Stimulated activated CD4-positive, alpha-beta T cell treated with anti-CD3 and anti-CD28 coated beads, Interleukin-12 subunit alpha, Interleukin-12 subunit beta, amount 100 ng/mL, for 48 hours (primary cell): ENCODE measurements at regions not wholly inside any gene's neighbourhood (a gene's known extent, or its start where the extent isn't known, plus 50 kb on each side); places are given as distances from the start of the nearest gene placed in this dataset.
"Not testable (repeated sequence)": the region's sequence is repeated elsewhere in the genome, so short reads cannot be mapped to it uniquely, and the experiment has no call there.

Source experiments
- DNase-seq, 3 donors: peaks; one replicate each; pipeline ENCODE4 v3.0.0-alpha.2; 2020; ENCODE audit warnings: low read depth in 2 of 3, low spot score in 1 of 3

DNA sequence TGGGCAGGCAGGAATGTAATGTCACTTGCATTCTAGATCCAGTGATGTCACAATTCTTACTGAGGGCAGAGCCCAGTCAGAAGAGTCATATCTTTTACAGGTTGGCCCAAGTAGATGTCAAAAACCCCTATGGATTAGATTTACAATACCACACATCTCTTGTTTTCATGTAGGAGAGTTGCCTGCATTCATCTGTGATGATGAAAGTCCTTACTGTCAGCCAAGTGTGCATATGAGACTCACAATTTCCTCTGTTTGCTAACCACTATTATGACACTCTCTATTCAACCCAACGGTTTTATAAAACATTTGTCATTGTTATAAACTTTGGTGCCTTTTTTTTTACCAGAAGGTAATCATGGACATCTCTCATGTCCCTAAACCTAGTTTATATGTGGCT, 898.8 kb upstream of the AMELY start:
- no peak for DNase-seq

DNA sequence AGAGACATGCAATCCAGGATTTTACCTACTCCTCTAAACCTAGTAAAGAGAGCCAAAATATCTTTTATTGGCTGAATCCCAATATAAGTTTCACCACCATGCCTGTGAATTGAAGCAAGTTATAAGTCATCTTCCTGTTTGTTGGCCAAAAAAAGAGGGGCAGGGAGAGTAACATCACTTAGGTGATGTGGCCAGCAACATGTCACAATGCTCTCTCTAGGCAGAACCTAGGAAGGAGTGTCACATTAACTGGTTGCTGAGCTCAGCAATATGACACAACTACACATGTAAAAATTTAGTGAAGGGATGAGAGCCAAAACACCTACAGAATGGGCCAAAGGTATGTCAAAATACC, 895.9 kb upstream of the AMELY start:
- no peak for DNase-seq

DNA sequence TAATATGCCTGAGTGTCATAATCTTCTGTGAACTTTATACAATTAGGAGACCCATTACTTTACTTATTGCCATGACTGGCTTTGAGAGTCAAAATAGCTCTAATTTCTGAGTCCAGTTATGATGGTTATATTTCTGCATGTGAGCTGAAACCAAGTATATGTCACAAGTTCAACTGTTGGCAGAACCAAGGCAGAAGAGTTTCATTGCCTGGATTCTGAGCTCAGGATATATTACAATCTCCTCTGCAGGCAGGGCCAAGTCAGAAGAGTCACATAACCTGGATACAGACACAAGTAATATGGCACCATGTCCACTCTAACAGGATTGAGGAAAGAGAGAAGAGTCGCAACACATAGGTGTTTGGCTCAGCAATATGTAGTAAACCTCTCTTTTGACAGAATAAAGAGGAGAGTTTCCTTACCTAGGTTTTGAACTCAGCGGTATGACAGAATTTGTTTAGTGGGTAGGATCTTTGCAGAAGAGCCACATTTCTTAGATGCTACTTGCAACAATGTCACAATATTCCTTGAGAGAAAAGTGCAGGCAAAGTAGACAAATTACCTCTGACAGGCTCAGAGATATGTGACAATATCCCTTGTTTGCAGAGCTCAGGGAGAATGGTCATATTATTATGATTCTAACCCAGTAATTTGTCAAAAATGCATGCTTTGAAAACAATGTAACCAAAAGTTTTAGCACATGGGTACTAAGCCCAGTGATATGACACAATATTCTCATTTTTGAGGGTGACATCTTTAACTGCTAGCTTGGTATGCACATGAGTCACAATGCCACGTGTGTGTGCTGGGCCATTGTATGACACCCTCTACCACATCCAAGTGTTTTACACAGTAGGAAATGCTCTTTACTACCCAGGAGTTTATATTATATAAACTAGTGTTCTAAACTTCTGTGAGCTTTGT, 895.3 kb upstream of the AMELY start:
- DNase-seq, result no peak

DNA sequence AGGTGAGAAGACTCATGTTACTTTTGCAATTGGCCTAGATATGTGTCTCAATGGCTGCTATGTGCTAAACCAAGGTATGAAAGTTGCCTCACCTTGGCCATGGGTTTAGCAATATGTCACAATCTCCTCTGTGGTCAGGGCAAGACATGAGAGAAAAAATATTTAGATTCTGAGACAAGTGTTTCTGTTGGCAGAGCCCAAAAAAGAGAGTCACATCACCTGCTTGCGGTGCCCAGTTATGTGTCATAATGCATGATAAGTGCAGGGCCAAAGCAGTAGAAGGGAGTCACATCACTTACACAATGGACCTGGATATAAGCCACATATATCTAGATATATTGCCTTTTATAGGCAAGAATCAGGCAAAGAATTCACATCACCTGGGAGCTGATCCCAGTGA, 894.1 kb upstream of the AMELY start:
- DNase-seq, result no peak

DNA sequence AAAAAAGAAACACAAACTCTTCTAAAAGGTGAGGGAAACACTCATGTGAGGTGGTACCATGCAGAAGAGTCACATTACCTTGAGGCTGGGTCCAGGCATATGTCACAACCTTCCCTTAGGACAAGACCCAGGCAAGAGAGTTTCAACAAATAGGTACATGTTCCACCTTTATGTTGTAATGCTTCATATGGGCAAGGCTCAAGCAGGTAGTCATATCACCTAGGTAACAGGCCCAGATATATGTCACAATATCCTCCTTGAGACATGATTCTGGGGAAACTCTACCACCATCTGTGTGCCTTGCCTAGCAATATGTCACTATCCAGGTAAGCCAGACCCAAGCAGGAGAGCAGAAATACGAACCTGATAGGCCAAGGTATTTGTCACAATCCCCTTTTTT, 892.2 kb upstream of the AMELY start:
- no peak for DNase-seq

DNA sequence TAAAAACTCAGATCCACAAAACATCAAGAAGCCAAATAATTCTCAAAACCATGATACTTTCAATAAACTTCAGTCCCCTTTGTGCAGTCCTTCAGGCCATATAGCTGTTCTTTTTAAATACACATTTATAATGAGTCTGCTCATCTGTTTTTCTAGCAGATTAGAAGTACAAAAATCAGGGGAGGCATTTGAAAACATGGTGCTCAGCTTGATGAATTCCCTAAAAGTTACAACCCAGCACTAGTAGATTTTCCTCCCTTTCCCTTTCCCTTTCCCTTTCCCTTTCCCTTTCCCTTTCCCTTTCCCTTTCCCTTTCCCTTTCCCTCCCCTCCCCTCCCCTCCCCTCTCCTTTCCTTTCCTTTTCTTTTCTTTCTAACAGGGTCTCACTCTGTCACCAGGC, 884.6 kb upstream of the AMELY start:
- no peak for DNase-seq

DNA sequence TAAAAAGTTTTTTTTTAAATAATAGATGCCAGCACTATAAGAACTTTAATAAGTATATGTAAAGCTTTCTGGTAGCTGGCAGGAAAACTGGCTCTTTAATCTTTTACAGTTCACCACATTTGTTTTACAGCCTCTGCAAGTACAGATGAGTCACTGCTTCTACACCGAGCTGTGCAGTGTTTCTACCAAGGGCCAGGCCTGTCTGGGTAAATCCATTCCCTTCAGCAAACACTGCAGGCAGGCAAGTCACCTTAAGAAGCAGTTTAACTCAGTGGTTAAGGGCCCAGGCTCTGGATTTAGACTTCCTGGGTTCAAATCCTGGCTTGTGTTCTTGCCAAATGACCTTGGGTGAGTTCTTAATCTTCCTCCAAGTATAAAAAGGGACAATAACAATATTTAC, 882.9 kb upstream of the AMELY start:
- peak in 1 of 3 donors; percentile 3 for DNase-seq

DNA sequence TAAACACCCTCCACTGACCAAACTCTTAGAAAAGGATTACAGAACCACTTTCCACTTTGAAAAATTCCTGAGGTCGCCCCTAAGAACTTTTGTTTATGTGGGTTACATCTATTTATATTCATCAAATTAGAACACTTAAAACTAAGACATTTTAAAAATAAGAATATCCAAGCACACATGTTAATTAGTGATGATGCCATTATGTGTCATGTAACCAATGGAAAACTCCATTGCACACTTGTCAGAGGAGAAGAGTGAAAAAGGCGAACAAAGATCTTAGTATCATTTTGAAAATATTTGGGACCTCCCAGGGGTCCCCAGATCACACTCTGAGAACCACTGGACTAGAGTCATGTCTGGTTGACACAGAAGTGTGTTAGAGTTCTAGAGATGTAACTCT, 882.4 kb upstream of the AMELY start:
- no peak for DNase-seq

DNA sequence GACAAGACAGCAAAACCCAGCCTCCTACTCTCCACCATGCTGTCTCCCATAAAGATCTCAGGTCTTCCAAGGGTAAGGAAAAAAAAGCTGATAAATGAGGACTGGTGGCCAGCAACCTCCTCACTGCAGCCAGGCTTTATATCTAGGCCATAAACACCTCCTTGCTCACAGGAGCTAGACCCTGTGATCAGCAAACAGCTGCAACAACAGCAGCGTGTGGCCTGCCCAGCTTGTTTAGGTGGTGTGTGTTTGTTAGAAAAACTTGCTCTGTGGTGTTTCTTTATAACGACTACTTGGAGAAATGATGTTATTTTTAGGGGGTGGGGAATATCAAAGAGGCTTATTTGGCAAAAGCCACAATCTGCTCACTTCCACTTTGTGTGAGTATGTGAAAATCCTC, 880.9 kb upstream of the AMELY start:
- no peak for DNase-seq

DNA sequence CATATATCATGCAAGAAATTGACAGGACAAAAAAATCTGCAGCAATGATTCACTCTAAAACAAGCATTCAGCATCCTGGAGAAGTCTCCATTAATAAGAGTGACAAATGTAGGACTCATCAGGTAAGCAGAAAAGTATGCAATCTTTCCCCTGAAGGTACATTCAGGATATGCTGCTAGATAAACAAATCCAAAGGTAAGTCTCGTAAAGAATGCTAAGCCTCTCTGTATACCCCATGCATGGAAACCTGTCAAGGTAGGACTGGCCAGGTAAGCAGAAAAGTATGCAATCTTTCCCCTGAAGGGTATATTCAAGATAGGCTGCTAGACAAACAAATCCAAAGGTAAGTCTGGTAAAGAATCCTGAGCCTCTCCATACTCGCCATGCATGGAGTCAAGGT, 869.9 kb upstream of the AMELY start:
- no peak for DNase-seq

DNA sequence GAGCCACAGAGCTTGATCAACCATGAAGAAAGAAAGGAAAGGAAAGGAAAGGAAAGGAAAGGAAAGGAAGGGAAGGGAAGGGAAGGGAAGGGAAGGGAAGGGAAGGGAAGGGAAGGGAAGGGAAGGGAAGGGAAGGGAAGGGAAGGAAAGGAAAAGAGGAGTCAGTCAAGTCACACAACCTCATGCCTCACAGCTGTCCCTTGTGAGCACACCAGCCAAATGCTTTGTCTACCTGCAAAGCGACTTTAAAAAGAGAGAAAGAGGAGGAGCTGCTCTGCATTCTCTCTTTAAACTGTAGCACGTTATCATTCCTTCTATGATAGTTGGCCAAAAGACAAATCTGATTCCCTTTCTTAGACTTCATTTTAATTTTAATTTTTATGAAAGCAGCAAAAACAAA, 863.9 kb upstream of the AMELY start:
- not testable (repeated sequence) for DNase-seq

DNA sequence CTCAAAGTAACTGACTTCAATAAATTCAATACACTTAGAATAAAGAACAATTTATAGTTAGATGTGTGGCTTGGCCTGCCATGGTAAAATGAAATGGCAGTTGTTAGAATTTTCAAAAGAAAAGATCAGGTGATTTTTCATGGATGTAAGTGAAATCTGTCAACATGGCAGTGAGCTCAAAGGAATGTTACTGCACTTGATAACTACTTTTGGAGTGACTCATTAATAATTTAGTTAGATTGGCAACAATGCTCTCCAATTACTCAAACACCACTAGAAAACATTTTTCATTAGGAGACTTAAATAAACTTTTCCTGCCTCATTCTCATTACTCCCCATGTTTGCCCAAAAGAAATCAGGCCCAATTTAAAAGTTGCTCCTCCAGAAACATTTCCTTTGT, 860.2 kb upstream of the AMELY start:
- no peak for DNase-seq

DNA sequence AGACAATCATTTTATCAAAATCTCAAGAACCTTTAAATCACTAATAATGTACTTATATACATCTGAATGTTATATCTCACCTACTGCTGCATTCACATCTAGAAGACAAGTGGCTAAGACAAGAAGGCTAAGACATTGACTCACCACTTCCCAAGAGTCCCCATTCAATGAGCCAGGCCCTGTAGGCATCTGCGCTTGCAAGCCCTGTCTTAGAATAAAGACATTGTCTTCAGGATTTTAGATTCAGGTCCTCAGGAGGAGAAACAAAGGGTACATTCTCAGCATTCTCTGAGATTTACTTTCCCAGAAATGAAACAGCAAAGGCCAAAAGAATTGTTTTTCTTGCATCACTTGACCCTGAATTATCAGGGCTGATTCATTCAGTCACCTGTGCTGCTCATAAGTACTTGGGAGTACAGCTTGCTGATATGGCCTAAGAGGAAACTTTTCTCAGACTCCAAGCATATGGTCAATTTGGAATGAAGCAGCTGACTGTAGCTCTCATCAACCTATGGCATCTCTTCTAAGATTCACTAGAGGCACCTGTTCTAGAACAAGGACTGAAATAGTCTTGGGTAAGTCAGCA, 858.3 kb upstream of the AMELY start:
- DNase-seq, result no peak

DNA sequence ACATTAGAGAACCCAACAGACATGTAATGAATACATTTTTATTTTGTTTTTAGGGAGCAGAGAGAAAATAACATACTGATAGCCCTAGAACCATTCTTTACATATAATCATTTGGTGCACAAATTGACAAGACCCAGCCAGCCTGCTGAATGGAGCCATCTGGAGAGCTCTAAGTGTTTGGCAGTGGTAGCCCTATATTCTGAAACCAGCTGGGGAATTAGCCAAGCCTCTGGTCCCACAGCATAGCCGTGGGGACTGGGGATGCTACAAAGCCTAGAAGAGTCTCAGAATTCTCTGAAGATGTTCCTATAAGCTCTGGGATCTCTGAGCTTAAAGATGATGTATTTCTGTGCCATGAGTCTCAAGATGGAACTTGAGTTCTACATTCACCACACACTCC, 857.3 kb upstream of the AMELY start:
- no peak for DNase-seq

DNA sequence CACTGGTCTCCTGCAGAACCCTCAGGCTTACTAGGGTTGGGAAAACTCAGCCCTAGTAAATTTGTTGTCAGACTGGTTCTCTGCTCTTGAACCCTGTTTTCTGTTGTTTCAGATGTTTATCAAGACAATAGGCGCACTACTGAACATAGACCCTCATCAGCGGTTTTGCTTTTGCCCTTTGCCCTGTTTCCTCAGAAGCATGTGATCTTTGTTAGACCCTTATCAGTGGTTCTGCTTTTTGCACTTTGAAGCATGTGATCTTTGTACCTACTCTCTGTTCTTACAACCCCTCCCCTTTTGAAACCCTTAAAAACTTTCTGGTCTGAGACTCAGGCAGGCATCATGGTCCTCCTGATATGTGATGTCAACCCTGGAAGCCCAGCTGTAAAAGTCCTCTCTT, 842.2 kb upstream of the AMELY start:
- DNase-seq, result no peak

DNA sequence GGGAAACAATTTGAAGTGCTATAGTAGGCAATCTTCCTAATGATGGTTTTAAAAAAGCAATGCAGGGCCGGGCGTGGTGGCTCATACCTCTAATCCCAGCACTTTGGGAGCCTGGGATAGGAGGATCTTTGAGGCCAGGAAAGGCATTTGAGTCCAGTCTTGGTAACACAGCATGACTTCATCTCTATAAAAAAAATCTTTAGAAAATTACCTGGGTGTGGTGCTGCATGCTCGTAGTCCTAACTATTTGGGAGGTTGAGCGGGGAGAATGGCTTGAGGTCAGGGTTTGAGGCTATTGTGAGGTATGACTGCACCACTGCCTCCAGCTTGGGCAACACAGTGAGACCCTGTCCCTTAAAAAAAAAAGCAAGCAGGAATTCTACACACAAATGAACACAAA, 835.2 kb upstream of the AMELY start:
- DNase-seq, result no peak

DNA sequence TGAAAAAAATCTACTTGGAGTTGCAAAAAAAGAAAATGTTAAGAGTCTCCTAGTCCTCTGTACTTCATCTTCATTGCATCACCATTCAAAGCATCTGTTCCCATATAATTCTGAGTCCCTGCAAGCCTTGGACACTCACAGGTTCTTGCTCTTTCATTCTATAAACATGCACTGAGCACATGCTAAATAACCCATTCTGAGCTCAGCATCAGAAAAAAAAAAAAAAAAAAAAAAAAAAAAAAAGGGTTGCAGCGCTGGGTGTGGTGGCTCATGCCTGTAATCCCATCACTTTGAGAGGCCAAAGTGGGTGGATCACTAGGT, 834.0 kb upstream of the AMELY start:
- DNase-seq, result no peak

DNA sequence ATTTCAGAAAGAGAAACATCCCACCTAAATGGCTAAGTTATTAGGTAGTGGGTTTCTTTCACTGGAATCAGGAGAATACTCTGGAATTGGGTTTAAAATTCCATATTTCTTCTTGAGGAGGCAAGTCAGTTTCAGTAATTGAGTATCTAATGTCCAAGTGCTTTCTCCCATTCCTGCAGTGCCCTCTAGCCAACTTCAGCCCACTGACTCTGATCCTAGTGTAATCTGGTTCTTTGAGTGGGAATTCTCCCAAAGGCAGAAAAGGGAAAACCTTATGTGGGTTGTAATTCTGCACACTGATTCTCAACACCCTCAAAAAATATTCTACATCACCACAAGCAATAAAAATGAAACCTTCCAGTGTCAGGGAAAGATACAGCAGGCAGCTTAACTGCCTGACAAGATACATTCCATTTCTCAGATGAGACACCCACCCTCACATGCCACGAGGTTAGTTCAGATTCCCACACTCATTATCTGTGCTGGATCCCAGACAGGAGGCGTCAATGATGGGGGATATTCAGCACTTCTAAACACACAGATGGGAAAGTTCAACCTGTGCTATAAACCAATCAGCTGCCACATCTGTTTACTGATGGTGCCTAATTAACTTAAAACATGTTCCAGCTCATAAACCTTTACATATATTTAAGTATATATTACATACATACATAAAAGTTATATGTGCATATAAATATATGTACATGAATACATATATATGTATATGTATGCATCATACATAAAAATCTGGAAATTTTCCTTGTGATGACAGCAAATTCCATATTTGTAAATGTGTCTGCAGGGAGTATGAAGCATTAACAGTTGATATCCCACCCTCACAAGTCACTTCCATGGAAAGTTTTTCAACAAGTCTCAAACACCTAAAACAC, 833.4 kb upstream of the AMELY start:
- no peak for DNase-seq

DNA sequence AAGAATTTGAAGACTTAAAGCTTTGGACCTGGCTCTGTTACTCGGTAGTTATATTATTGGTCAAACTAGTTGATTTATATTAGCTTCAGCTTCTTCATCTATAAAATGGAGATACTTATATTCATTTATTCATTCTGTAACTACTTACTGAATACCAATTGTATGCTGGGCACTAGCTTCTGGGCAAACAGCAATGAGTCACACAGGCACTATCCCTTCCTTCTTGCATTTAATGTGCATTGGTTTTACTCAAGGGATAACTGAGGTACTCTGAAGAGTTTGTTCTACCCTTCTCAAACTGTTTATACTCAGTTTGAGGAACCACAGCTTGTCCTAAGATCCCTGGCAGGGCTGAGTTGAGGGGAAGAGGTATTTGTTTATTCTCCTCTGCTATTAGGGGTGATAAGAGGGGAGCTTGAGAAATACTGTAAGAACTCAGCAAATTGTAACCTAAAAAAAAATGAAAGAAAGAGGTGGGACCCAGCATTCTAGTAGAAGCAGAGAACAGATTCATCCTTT, 825.4 kb upstream of the AMELY start:
- DNase-seq, result no peak

DNA sequence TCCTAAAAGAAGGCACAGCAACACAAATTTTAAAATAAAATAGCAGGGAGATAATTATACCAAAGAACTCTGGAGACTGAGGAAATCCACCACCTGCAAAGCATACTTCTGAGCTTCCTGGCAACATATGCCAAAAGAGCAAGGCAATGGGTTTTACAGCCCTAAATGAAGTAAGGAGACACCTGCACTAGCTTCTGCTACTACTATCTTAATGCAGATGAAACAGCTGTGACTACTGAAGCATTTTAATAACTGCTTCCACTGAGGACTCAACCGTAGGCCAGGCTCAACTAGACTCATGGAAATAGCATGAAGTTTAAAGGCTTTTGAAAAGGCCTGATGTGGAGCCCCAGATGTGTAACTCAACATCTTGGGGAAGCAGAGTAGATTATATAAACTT, 820.1 kb upstream of the AMELY start:
- DNase-seq, result no peak

DNA sequence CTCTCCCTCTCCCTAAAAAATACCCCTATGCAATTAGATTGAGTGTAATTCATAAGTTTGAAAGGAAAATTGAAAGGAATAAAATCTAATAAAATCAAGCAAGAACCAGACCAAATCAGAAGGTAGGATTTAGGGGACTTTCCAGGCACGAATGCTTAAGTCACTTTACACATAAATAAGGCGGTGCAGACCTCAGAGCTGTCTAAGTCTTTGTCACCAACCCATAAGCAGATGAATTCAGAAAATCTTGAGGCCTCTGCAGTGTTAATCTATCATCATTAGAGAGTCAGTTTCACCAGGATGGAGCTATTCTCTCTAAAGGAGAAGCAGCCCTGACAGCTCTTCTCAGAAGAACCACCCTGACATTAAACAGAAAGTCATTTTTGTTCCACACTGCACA, 819.1 kb upstream of the AMELY start:
- DNase-seq, result no peak

DNA sequence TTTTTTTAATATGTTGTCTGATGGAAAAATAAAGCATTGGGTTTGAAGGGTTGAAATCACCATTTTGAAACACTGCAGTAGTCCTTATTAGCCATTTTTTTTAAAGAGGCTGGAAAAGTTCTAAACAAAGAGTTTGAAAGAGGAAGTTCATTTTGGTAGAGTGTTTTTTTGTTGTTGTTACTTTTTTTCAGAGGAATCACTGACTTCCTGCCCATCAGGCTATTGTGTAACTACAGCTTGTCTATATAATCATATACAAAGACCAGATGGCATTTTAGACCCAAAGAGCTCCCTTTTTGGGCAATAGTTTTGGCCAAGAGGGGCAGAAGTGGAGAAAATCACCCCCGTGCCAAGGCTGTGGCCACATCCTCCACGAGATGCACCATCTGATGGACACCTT, 818.5 kb upstream of the AMELY start:
- no peak for DNase-seq
